RWPE2 (cell line): ENCODE measurements at regions not wholly inside any gene's neighbourhood (a gene's known extent, or its start where the extent isn't known, plus 50 kb on each side); places are given as distances from the start of the nearest gene placed in this dataset.

Source experiments
- ATAC-seq: fragments of 200-7000 bp; cut with Tn5 transposase; 3 replicates; pipeline ENCODE4 v1.9.1; 2021; ENCODE audit warnings: low read depth
- DNase-seq: peaks from one replicate; pipeline ENCODE4 v3.0.0-alpha.2; 2020; ENCODE audit warnings: low spot score
- H3K27ac ChIP-seq: fragments of 450-650 bp; 2 replicates; pipeline ENCODE4 v1.5.1; 2017; ENCODE audit warnings: mild to moderate bottlenecking; ENCODE audit not compliant: poor library complexity, severe bottlenecking
- H3K27me3 ChIP-seq: fragments of 250-450 bp; sonication (Bioruptor Pico); 2 replicates; pipeline ENCODE4 v1.5.1; 2021; ENCODE audit warnings: mild to moderate bottlenecking, moderate library complexity; ENCODE audit not compliant: insufficient read depth, poor library complexity, severe bottlenecking
- H3K36me3 ChIP-seq: fragments of 250-450 bp; sonication (Bioruptor Pico); 2 replicates; pipeline ENCODE4 v1.5.1; 2020; ENCODE audit warnings: low read depth, mild to moderate bottlenecking, moderate library complexity
- H3K4me1 ChIP-seq: fragments of 250-450 bp; sonication (Bioruptor Pico); 2 replicates; pipeline ENCODE4 v1.5.1; 2021; ENCODE audit warnings: mild to moderate bottlenecking, moderate library complexity; ENCODE audit not compliant: insufficient read depth, poor library complexity, severe bottlenecking
- H3K4me3 ChIP-seq: fragments of 250-450 bp; sonication (Bioruptor Pico); 2 replicates; pipeline ENCODE4 v1.5.1; 2021; ENCODE audit warnings: mild to moderate bottlenecking, moderate library complexity; ENCODE audit not compliant: severe bottlenecking
- H3K9me3 ChIP-seq: fragments of 250-450 bp; sonication (Bioruptor Pico); 2 replicates; pipeline ENCODE4 v1.5.1; 2021; ENCODE audit warnings: mild to moderate bottlenecking, moderate library complexity; ENCODE audit not compliant: severe bottlenecking
- CTCF ChIP-seq: fragments of 450-650 bp; IDR thresholded peaks from one replicate; pipeline ENCODE4 v1.5.1; 2017; ENCODE audit warnings: mild to moderate bottlenecking, moderate library complexity; ENCODE audit not compliant: poor library complexity, severe bottlenecking

GRCh38 chr21:41683815-41684214 lies 83.0 kb downstream of the RIPK4 start:
- no peak for TF ChIP-seq CTCF
- Histone ChIP-seq H3K36me3 (no peaks in the 10 kb centered on the region), H3K4me1 (peaks cover 56% of the 10 kb centered on the region), H3K9me3 (no peaks in the 10 kb centered on the region), H3K27me3 (no peaks in the 10 kb centered on the region), H3K27ac (peak overlapping the region; percentile 91), H3K4me3 (no peak overlapping the region)
- no peak for ATAC-seq
- DNase-seq: no peak

GRCh38 chr21:41682719-41683179 lies 84.1 kb downstream of the RIPK4 start:
- H3K27ac ChIP-seq: peak overlapping the region; percentile 91
- H3K4me1 ChIP-seq: peaks cover 60% of the 10 kb centered on the region
- ATAC-seq (no peak), DNase-seq (no peak)
- H3K9me3 ChIP-seq: no peaks in the 10 kb centered on the region
- H3K27me3 ChIP-seq: no peaks in the 10 kb centered on the region
- no peak overlapping the region for H3K4me3 ChIP-seq
- no peak for TF ChIP-seq CTCF
- no peaks in the 10 kb centered on the region for H3K36me3 ChIP-seq

- no peak for ATAC-seq
Measured at GRCh38 chr21:41681939-41682718, 84.7 kb downstream of the RIPK4 start.

GRCh38 chr21:41681348-41681801 lies 85.5 kb downstream of the RIPK4 start:
- Histone ChIP-seq H3K9me3 (no peaks in the 10 kb centered on the region), H3K27ac (peak overlapping the region; percentile 98), H3K4me1 (peaks cover 59% of the 10 kb centered on the region), H3K36me3 (no peaks in the 10 kb centered on the region), H3K4me3 (no peak overlapping the region), H3K27me3 (no peaks in the 10 kb centered on the region)
- DNase-seq (no peak), ATAC-seq (no peak)
- TF ChIP-seq CTCF: no peak

More at GRCh38 chr21:41681939-41682718, 84.7 kb downstream of the RIPK4 start:
- Histone ChIP-seq H3K9me3 (no peaks in the 10 kb centered on the region), H3K27ac (peak overlapping the region; percentile 98), H3K4me3 (no peak overlapping the region), H3K27me3 (no peaks in the 10 kb centered on the region), H3K36me3 (no peaks in the 10 kb centered on the region), H3K4me1 (peaks cover 60% of the 10 kb centered on the region)
- no peak for TF ChIP-seq CTCF
- no peak for DNase-seq
